T-helper 17 cell (primary cell): ENCODE measurements at regions not wholly inside any gene's neighbourhood (a gene's known extent, or its start where the extent isn't known, plus 50 kb on each side); places are given as distances from the start of the nearest gene placed in this dataset.

Source experiments
- ATAC-seq: fragments of 150-1000 bp; cut with Tn5 transposase; 2 replicates; pipeline ENCODE4 v1.10.0; 2021; ENCODE audit warnings: mild to moderate bottlenecking, moderate library complexity
- DNase-seq, 3 donors: peaks; one replicate each; pipeline versions ENCODE4 v3.0.0 to v3.0.0-alpha.2; 2020 to 2021
- H3K9me3 ChIP-seq: one replicate; pipeline ENCODE4 v1.7.0; 2013; ENCODE audit warnings: low read length, mild to moderate bottlenecking; ENCODE audit not compliant: control insufficient read depth, poor library complexity, severe bottlenecking
- H3K27ac Mint-ChIP-seq: one replicate; pipeline ENCODE4 v1.8.0; 2022; ENCODE audit warnings: mild to moderate bottlenecking, moderate library complexity, mixed read lengths
- H3K27me3 Mint-ChIP-seq: one replicate; pipeline ENCODE4 v1.8.0; 2022; ENCODE audit warnings: mixed read lengths
- H3K36me3 Mint-ChIP-seq: one replicate; pipeline ENCODE4 v1.8.0; 2022; ENCODE audit warnings: low read depth, mixed read lengths
- H3K4me1 Mint-ChIP-seq: one replicate; pipeline ENCODE4 v1.8.0; 2022; ENCODE audit warnings: mild to moderate bottlenecking, mixed read lengths
- H3K4me3 Mint-ChIP-seq: one replicate; pipeline ENCODE4 v1.8.0; 2022; ENCODE audit warnings: mild to moderate bottlenecking, moderate library complexity, mixed read lengths

GRCh38 chr11:128331317-128331716, 256.0 kb downstream of the ETS1 start:
- peaks cover 5% of the 10 kb centered on the region for H3K36me3 Mint-ChIP-seq
- peak overlapping the region; percentile 45 for H3K4me3 Mint-ChIP-seq
- H3K27me3 Mint-ChIP-seq: no peaks in the 10 kb centered on the region
- H3K27ac Mint-ChIP-seq: peak overlapping the region; percentile 98
- ATAC-seq (peak; percentile 25), DNase-seq (no peak)
- peaks cover 56% of the 10 kb centered on the region for H3K4me1 Mint-ChIP-seq
- H3K9me3 ChIP-seq: no peaks in the 10 kb centered on the region

GRCh38 chr11:128330203-128330602, 257.2 kb downstream of the ETS1 start:
- DNase-seq (no peak), ATAC-seq (no peak)
- H3K4me3 Mint-ChIP-seq: peak overlapping the region; percentile 67
- H3K4me1 Mint-ChIP-seq: peaks cover 50% of the 10 kb centered on the region
- H3K27ac Mint-ChIP-seq: peak overlapping the region; percentile 98
- H3K9me3 ChIP-seq: no peaks in the 10 kb centered on the region
- peaks cover 2% of the 10 kb centered on the region for H3K36me3 Mint-ChIP-seq
- no peaks in the 10 kb centered on the region for H3K27me3 Mint-ChIP-seq

GRCh38 chr11:128328955-128329551, 258.3 kb downstream of the ETS1 start:
- DNase-seq (no peak), ATAC-seq (peak; percentile 22)
- H3K36me3 Mint-ChIP-seq: peaks cover 2% of the 10 kb centered on the region
- H3K4me1 Mint-ChIP-seq: peaks cover 61% of the 10 kb centered on the region
- H3K27ac Mint-ChIP-seq: peak overlapping the region; percentile 98
- no peaks in the 10 kb centered on the region for H3K27me3 Mint-ChIP-seq
- no peaks in the 10 kb centered on the region for H3K9me3 ChIP-seq
- peak overlapping the region; percentile 73 for H3K4me3 Mint-ChIP-seq

- no peaks in the 10 kb centered on the region for H3K9me3 ChIP-seq
- DNase-seq (no peak), ATAC-seq (no peak)
- Mint-ChIP-seq H3K27ac (peak overlapping the region; percentile 98), H3K27me3 (no peaks in the 10 kb centered on the region), H3K4me1 (peaks cover 77% of the 10 kb centered on the region), H3K4me3 (peak overlapping the region; percentile 52), H3K36me3 (peaks cover 4% of the 10 kb centered on the region)
Observed at GRCh38 chr11:128327274-128327673, 260.1 kb downstream of the ETS1 start.

GRCh38 chr11:128326791-128327190, 260.6 kb downstream of the ETS1 start:
- ATAC-seq (no peak), DNase-seq (no peak)
- Mint-ChIP-seq H3K4me3 (peak overlapping the region; percentile 52), H3K36me3 (peaks cover 4% of the 10 kb centered on the region), H3K27ac (peak overlapping the region; percentile 98), H3K27me3 (no peaks in the 10 kb centered on the region), H3K4me1 (peaks cover 81% of the 10 kb centered on the region)
- H3K9me3 ChIP-seq: no peaks in the 10 kb centered on the region

GRCh38 chr11:128324531-128325141, 262.7 kb downstream of the ETS1 start:
- peak; percentile 46 to 72 (median 66) for DNase-seq
- peak; percentile 83 for ATAC-seq
- H3K9me3 ChIP-seq: no peaks in the 10 kb centered on the region
- Mint-ChIP-seq H3K27me3 (no peaks in the 10 kb centered on the region), H3K4me1 (peaks cover 62% of the 10 kb centered on the region), H3K4me3 (peak overlapping the region; percentile 78), H3K27ac (peak overlapping the region; percentile 98), H3K36me3 (peaks cover 2% of the 10 kb centered on the region)

- Mint-ChIP-seq H3K27ac (peak overlapping the region; percentile 98), H3K36me3 (peaks cover 2% of the 10 kb centered on the region), H3K4me3 (peak overlapping the region; percentile 78), H3K27me3 (no peaks in the 10 kb centered on the region), H3K4me1 (peaks cover 61% of the 10 kb centered on the region)
- ATAC-seq (peak; percentile 52), DNase-seq (peak in 2 of 3 donors; percentile 30 to 31)
- H3K9me3 ChIP-seq: no peaks in the 10 kb centered on the region
Observed at GRCh38 chr11:128324051-128324481, 263.3 kb downstream of the ETS1 start.

- Mint-ChIP-seq H3K4me3 (peak overlapping the region; percentile 78), H3K27ac (peak overlapping the region; percentile 98), H3K36me3 (peaks cover 5% of the 10 kb centered on the region), H3K27me3 (no peaks in the 10 kb centered on the region), H3K4me1 (peaks cover 61% of the 10 kb centered on the region)
- peak in 1 of 3 donors; percentile 31 for DNase-seq
- H3K9me3 ChIP-seq: no peaks in the 10 kb centered on the region
- ATAC-seq: peak; percentile 9
Observed at GRCh38 chr11:128323381-128323780, 264.0 kb downstream of the ETS1 start.

- DNase-seq (peak; percentile 41 to 66 (median 53)), ATAC-seq (peak; percentile 90)
- H3K36me3 Mint-ChIP-seq: peaks cover 11% of the 10 kb centered on the region
- H3K4me3 Mint-ChIP-seq: peak overlapping the region; percentile 70
- peak overlapping the region; percentile 97 for H3K27ac Mint-ChIP-seq
- H3K9me3 ChIP-seq: no peaks in the 10 kb centered on the region
- no peaks in the 10 kb centered on the region for H3K27me3 Mint-ChIP-seq
- peaks cover 45% of the 10 kb centered on the region for H3K4me1 Mint-ChIP-seq
Observed at GRCh38 chr11:128318856-128319474, 268.4 kb downstream of the ETS1 start.

GRCh38 chr11:128316541-128317227, 270.7 kb downstream of the ETS1 start:
- no peak overlapping the region for H3K4me3 Mint-ChIP-seq

GRCh38 chr11:128315933-128316332, 271.4 kb downstream of the ETS1 start:
- H3K27ac Mint-ChIP-seq: peak overlapping the region; percentile 97
- no peaks in the 10 kb centered on the region for H3K27me3 Mint-ChIP-seq
- no peaks in the 10 kb centered on the region for H3K9me3 ChIP-seq
- DNase-seq (no peak), ATAC-seq (no peak)
- H3K4me3 Mint-ChIP-seq: no peak overlapping the region
- peaks cover 39% of the 10 kb centered on the region for H3K4me1 Mint-ChIP-seq
- peaks cover 9% of the 10 kb centered on the region for H3K36me3 Mint-ChIP-seq

More at GRCh38 chr11:128316541-128317227, 270.7 kb downstream of the ETS1 start:
- Mint-ChIP-seq H3K36me3 (peaks cover 9% of the 10 kb centered on the region), H3K4me1 (peaks cover 34% of the 10 kb centered on the region), H3K27ac (peak overlapping the region; percentile 97), H3K27me3 (no peaks in the 10 kb centered on the region)
- DNase-seq (no peak), ATAC-seq (no peak)
- H3K9me3 ChIP-seq: no peaks in the 10 kb centered on the region

GRCh38 chr11:128313931-128314330, 273.4 kb downstream of the ETS1 start:
- Mint-ChIP-seq H3K27ac (no peak overlapping the region), H3K27me3 (no peaks in the 10 kb centered on the region), H3K36me3 (peaks cover 9% of the 10 kb centered on the region), H3K4me3 (no peak overlapping the region), H3K4me1 (peaks cover 42% of the 10 kb centered on the region)
- DNase-seq (no peak), ATAC-seq (no peak)
- H3K9me3 ChIP-seq: no peaks in the 10 kb centered on the region
